H1 (cell line): ENCODE measurements at regions not wholly inside any gene's neighbourhood (a gene's known extent, or its start where the extent isn't known, plus 50 kb on each side); places are given as distances from the start of the nearest gene placed in this dataset.

ENCODE experiments used
- CTCF ChIA-PET: fragments of 300-600 bp; sonication (Branson Sonifier 250); formaldehyde crosslinking; loops from one replicate; lab custom pipeline; 2021; ENCODE audit not compliant: partially characterized antibody; lab: Charles Lee
- POLR2A ChIA-PET: fragments of 300-600 bp; sonication (Branson Sonifier 250); formaldehyde crosslinking; loops from one replicate; lab custom pipeline; 2021; ENCODE audit warnings: inconsistent platforms; ENCODE audit not compliant: partially characterized antibody; lab: Charles Lee
- DNase-seq, 2 experiments: peaks; one replicate each; pipeline versions ENCODE4 v3.0.0 to v3.0.0-alpha.2; 2010 to 2022; ENCODE audit warnings: low spot score in 2 of 2, low read depth in 1 of 2, mixed read lengths in 1 of 2
- FAIRE-seq: peaks from 2 replicates; lab custom pipeline; 2011; peaks lifted over from hg19 to GRCh38; lab: Jason Lieb, UNC
- H2AFZ ChIP-seq: 2 replicates; pipeline ENCODE4 v1.8.1; 2012; ENCODE audit warnings: low read length, inconsistent platforms
- H2AK5ac ChIP-seq: 2 replicates; pipeline ENCODE4 v1.6.1; 2013; ENCODE audit warnings: low read depth, low read length
- H2BK120ac ChIP-seq: replicated peaks from 2 replicates; pipeline ENCODE3; 2013; ENCODE audit warnings: low read depth, low read length, inconsistent platforms
- H2BK12ac ChIP-seq: 2 replicates; pipeline ENCODE4 v1.6.1; 2013; ENCODE audit warnings: low read depth, low read length
- H2BK15ac ChIP-seq: 2 replicates; pipeline ENCODE4 v1.6.1; 2013; ENCODE audit warnings: low read length
- H2BK20ac ChIP-seq: 2 replicates; pipeline ENCODE4 v1.6.1; 2013; ENCODE audit warnings: low read length
- H2BK5ac ChIP-seq: 2 replicates; pipeline ENCODE4 v1.6.1; 2013; ENCODE audit warnings: low read depth, low read length
- H3K14ac ChIP-seq: 2 replicates; pipeline ENCODE4 v1.6.1; 2013; ENCODE audit warnings: inconsistent platforms; ENCODE audit not compliant: insufficient read length
- H3K18ac ChIP-seq: 2 replicates; pipeline ENCODE4 v1.6.1; 2013; ENCODE audit warnings: low read length; ENCODE audit errors: extremely low read depth
- H3K23ac ChIP-seq: 2 replicates; pipeline ENCODE4 v1.6.1; 2013; ENCODE audit warnings: inconsistent platforms; ENCODE audit not compliant: insufficient read length
- H3K23me2 ChIP-seq: 2 replicates; pipeline ENCODE4 v1.6.1; 2013; ENCODE audit warnings: low read depth, low read length
- H3K27ac ChIP-seq: 2 replicates; pipeline ENCODE4 v1.6.1; 2011; ENCODE audit warnings: low read depth, low read length, inconsistent platforms
- H3K27me3 ChIP-seq, 4 experiments: replicated peaks in 1 of 4; 1 replicate in 1 of 4; 2 replicates in 3 of 4; pipeline versions ENCODE4 v1.6.1 to v1.8.1; 2011 to 2013; ENCODE audit warnings: low read length in 3 of 4, mild to moderate bottlenecking in 3 of 4, inconsistent platforms in 2 of 4, mixed read lengths in 2 of 4, moderate library complexity in 1 of 4; ENCODE audit not compliant: control insufficient read depth in 3 of 4, insufficient read depth in 3 of 4; ENCODE audit errors: extremely low read depth in 1 of 4
- H3K36me3 ChIP-seq, 4 experiments: 2 replicates each; pipeline versions ENCODE4 v1.6.1 to v1.8.1; 2011 to 2013; ENCODE audit warnings: mild to moderate bottlenecking in 4 of 4, low read length in 3 of 4, moderate library complexity in 2 of 4, control low read depth in 1 of 4, inconsistent platforms in 1 of 4; ENCODE audit not compliant: insufficient read depth in 4 of 4, control insufficient read depth in 2 of 4
- H3K4ac ChIP-seq: replicated peaks from 2 replicates; pipeline ENCODE3; 2013; ENCODE audit warnings: low read length, low read depth, mixed read lengths, inconsistent platforms; ENCODE audit not compliant: insufficient read length
- H3K4me1 ChIP-seq, 4 experiments: replicated peaks in 1 of 4; 1 replicate in 1 of 4; 2 replicates in 3 of 4; pipeline versions ENCODE4 v1.6.1 to v1.8.1; 2011 to 2013; ENCODE audit warnings: low read length in 3 of 4, inconsistent platforms in 2 of 4, mixed read lengths in 1 of 4; ENCODE audit not compliant: insufficient read depth in 4 of 4, control insufficient read depth in 3 of 4
- H3K4me2 ChIP-seq, 2 experiments: 2 replicates each; pipeline versions ENCODE4 v1.6.1 to v1.8.1; 2011 to 2013; ENCODE audit warnings: low read depth in 2 of 2, low read length in 2 of 2, control low read depth in 1 of 2, inconsistent platforms in 1 of 2, mild to moderate bottlenecking in 1 of 2; ENCODE audit not compliant: insufficient read depth in 1 of 2
- H3K4me3 ChIP-seq, 4 experiments: fragments of 200-600, 300-600 bp in 1 of 4; sonication (generic), shearing (Covaris generic), sonication (Bioruptor Twin) in 1 of 4; 2 replicates each; pipeline versions ENCODE4 v1.5.1 to v1.8.1; 2011 to 2016; ENCODE audit warnings: low read length in 4 of 4, low read depth in 3 of 4, control low read depth in 2 of 4, inconsistent platforms in 2 of 4, mild to moderate bottlenecking in 2 of 4, mixed read lengths in 1 of 4, moderate library complexity in 1 of 4; ENCODE audit not compliant: insufficient read depth in 2 of 4; ENCODE audit errors: extremely low read depth in 1 of 4
- H3K56ac ChIP-seq: replicated peaks from 2 replicates; pipeline ENCODE3; 2013; ENCODE audit warnings: low read depth, mild to moderate bottlenecking, mixed read lengths, low read length, inconsistent platforms; ENCODE audit not compliant: insufficient read length
- H3K79me1 ChIP-seq: 2 replicates; pipeline ENCODE4 v1.6.1; 2013; ENCODE audit warnings: low read depth, low read length, control low read depth
- H3K79me2 ChIP-seq, 2 experiments: 2 replicates each; pipeline versions ENCODE4 v1.6.1 to v1.8.1; 2012 to 2013; ENCODE audit warnings: low read length in 2 of 2, mild to moderate bottlenecking in 2 of 2, inconsistent platforms in 1 of 2; ENCODE audit not compliant: insufficient read depth in 2 of 2, control insufficient read depth in 1 of 2
- H3K9ac ChIP-seq, 4 experiments: replicated peaks in 1 of 4; 1 replicate in 1 of 4; 2 replicates in 3 of 4; pipeline versions ENCODE4 v1.6.1 to v1.8.1; 2011 to 2013; ENCODE audit warnings: low read depth in 3 of 4, low read length in 3 of 4, control low read depth in 2 of 4, mild to moderate bottlenecking in 2 of 4, moderate library complexity in 2 of 4, inconsistent platforms in 1 of 4; ENCODE audit errors: extremely low read depth in 1 of 4
- H3K9me3 ChIP-seq, 2 experiments: 2 replicates each; pipeline versions ENCODE4 v1.6.1 to v1.8.1; 2012 to 2013; ENCODE audit warnings: mild to moderate bottlenecking in 2 of 2, moderate library complexity in 2 of 2, control low read depth in 1 of 2, inconsistent platforms in 1 of 2, low read depth in 1 of 2, low read length in 1 of 2, mixed read lengths in 1 of 2; ENCODE audit not compliant: insufficient read depth in 2 of 2
- H4K20me1 ChIP-seq, 2 experiments: replicated peaks in 1 of 2; 2 replicates each; pipeline versions ENCODE3 to v1.8.1; 2011 to 2013; ENCODE audit warnings: inconsistent platforms in 2 of 2, low read length in 2 of 2, mild to moderate bottlenecking in 1 of 2; ENCODE audit not compliant: insufficient read depth in 2 of 2, control insufficient read depth in 1 of 2
- H4K5ac ChIP-seq: 2 replicates; pipeline ENCODE4 v1.6.1; 2013; ENCODE audit warnings: low read length, low read depth, mixed read lengths, inconsistent platforms; ENCODE audit not compliant: insufficient read length
- H4K8ac ChIP-seq: 2 replicates; pipeline ENCODE4 v1.8.0; 2013; ENCODE audit warnings: mild to moderate bottlenecking, moderate library complexity, low read length, inconsistent platforms; ENCODE audit not compliant: insufficient read depth; ENCODE audit errors: extremely low read depth
- H4K91ac ChIP-seq: replicated peaks from 2 replicates; pipeline ENCODE3; 2013; ENCODE audit warnings: low read length, mixed read lengths, inconsistent platforms; ENCODE audit not compliant: insufficient read length
- NRF1 ChIP-seq: IDR thresholded peaks from 2 replicates; pipeline ENCODE4 v1.6.1; 2011; ENCODE audit warnings: mild to moderate bottlenecking, low read depth, low read length, improper control_type of control experiment
- SUZ12 ChIP-seq: fragments of 200-600 bp; sonication (generic); IDR thresholded peaks from 2 replicates; pipeline ENCODE4 v1.6.1; 2012; ENCODE audit warnings: mild to moderate bottlenecking, inconsistent platforms, low read length, moderate library complexity, mixed read lengths
- TCF12 ChIP-seq: IDR thresholded peaks from 2 replicates; pipeline ENCODE4 v1.6.1; 2011; ENCODE audit warnings: low read depth, mild to moderate bottlenecking, low read length
- whole genome bisulfite sequencing, 2 experiments: shearing (Covaris generic) in 1 of 2; methylation state at CpG; one replicate each; pipeline versions ENCODE4 v1.1.6 to v1.1.7; 2013 to 2015; ENCODE audit warnings: low lambda C conversion rate in 2 of 2, mixed read lengths in 2 of 2, inconsistent platforms in 1 of 2, low coverage in 1 of 2, missing lambda C conversion rate in 1 of 2; ENCODE audit not compliant: insufficient replicate concordance in 2 of 2, insufficient coverage in 1 of 2, insufficient read length in 1 of 2; ENCODE audit errors: extremely low coverage in 1 of 2, missing lambda C conversion rate in 1 of 2; 5-methylcytosine and 5-hydroxymethylcytosine counted together

DNA sequence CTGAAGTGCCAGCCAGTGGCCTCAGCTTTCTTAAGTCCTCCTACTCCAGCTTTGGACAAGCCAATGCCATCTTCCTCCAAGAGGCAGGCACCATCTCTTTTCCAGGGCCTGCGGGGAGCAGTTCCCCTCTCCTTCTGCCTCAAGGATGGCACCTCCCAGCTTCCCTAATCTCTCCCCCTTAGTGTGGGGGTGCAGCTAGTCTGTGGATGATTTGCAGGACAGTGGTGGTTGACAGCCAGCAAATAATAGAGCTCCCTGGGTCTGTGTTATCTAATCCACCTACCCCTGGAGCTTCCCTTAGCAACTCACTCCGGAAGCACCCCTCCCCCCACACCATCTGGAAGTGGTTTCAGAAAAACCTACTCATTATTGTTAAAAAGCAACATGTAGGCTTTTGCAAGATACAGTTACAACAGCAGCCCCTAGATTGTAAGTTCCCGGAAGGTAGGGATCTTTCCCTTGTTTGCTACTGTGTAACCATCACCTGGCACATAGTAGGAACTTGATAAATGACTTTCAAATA, 247.1 kb downstream of the BCOR start:
- Histone ChIP-seq H3K14ac (no peak overlapping the region), H2BK20ac (peak overlapping the region; percentile 95), H3K79me2 (no peaks in the 10 kb centered on the region), H2BK15ac (no peak overlapping the region), H2BK5ac (peak overlapping the region; percentile 12; the same call in 1 of the 2 replicates), H3K36me3 (no peaks in the 10 kb centered on the region), H2BK120ac (no peak overlapping the region), H3K4ac (no peak overlapping the region), H3K27ac (no peak overlapping the region), H2BK12ac (peak overlapping the region; percentile 39; the same call in 1 of the 2 replicates), H3K79me1 (no peaks in the 10 kb centered on the region), H3K4me1 (peaks cover 2 to 20% (median 11%) of the 10 kb centered on the region in 4 experiments; a peak in 5 of 7 replicates), H3K4me2 (peak overlapping the region; percentile 14 to 22; a peak in 2 of 4 replicates), H4K5ac (no peak overlapping the region), H4K91ac (peak overlapping the region; percentile 61), H3K23me2 (0 out of 2 replicates have a peak, but pooled peaks cover 1% of the 10 kb centered on the region), H3K27me3 (no peaks in the 10 kb centered on the region), H2AK5ac (peak overlapping the region; percentile 39; the same call in 1 of the 2 replicates), H3K18ac (peak overlapping the region; percentile 56; the same call in 1 of the 2 replicates), H2AFZ (no peak overlapping the region), H3K56ac (no peak overlapping the region), H4K8ac (no peak overlapping the region; the same call in 1 of the 2 replicates), H4K20me1 (no peaks in the 10 kb centered on the region), H3K9me3 (no peaks in the 10 kb centered on the region), H3K4me3 (no peak overlapping the region), H3K9ac (no peak overlapping the region), H3K23ac (no peak overlapping the region)
- WGBS, 2 experiments, result 54% methylated on average over 3 of the region's 3 CpGs; no CpG with 5 or more reads in 1 of the 2 experiments
- DNase-seq (no peak), FAIRE-seq (peak; percentile 45)
- CTCF ChIA-PET, result interaction anchor here (1.0 to 2.5 kb wide), 4 partner anchors 11 to 163 kb away, joined by 3 to 7 read pairs (median 4); no protein-coding TSS in a partner anchor
- POLR2A ChIA-PET, result interaction anchor here (0.8 to 1.1 kb wide), 3 partner anchors 9 to 33 kb away, joined by 3 to 4 read pairs (median 3); no protein-coding TSS in a partner anchor
- TF ChIP-seq TCF12 (0 out of 2 replicates have a peak, but pooled peaks have one; percentile 53), NRF1 (no peak), SUZ12 (no peak)
